PC-9 (cell line): ENCODE measurements at regions not wholly inside any gene's neighbourhood (a gene's known extent, or its start where the extent isn't known, plus 50 kb on each side); places are given as distances from the start of the nearest gene placed in this dataset.

ENCODE experiments used
- EZH2 ChIP-seq: fragments of 200-600 bp; sonication (generic); IDR thresholded peaks from 2 replicates; pipeline ENCODE4 v1.8.0; 2017; ENCODE audit warnings: antibody characterized with exemption, low read depth
- TF ChIP-seq, protein P1 (sequence below): fragments of 200-600 bp; sonication (generic); conservative IDR thresholded peaks from 2 replicates; pipeline ENCODE4 v1.6.1; 2017; ENCODE audit warnings: mixed run types, antibody characterized with exemption, mild to moderate bottlenecking, moderate library complexity

- TF ChIP-seq, protein P1, sequence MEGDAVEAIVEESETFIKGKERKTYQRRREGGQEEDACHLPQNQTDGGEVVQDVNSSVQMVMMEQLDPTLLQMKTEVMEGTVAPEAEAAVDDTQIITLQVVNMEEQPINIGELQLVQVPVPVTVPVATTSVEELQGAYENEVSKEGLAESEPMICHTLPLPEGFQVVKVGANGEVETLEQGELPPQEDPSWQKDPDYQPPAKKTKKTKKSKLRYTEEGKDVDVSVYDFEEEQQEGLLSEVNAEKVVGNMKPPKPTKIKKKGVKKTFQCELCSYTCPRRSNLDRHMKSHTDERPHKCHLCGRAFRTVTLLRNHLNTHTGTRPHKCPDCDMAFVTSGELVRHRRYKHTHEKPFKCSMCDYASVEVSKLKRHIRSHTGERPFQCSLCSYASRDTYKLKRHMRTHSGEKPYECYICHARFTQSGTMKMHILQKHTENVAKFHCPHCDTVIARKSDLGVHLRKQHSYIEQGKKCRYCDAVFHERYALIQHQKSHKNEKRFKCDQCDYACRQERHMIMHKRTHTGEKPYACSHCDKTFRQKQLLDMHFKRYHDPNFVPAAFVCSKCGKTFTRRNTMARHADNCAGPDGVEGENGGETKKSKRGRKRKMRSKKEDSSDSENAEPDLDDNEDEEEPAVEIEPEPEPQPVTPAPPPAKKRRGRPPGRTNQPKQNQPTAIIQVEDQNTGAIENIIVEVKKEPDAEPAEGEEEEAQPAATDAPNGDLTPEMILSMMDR, result no peak
- TF ChIP-seq EZH2, result no peak
Measured at GRCh38 chr4:82276332-82276640, 97.5 kb downstream of the HNRNPD start.
